ENCODE measurements at regions not wholly inside any gene's neighbourhood (a gene's known extent, or its start where the extent isn't known, plus 50 kb on each side); places are given as distances from the start of the nearest gene placed in this dataset.

DNA sequence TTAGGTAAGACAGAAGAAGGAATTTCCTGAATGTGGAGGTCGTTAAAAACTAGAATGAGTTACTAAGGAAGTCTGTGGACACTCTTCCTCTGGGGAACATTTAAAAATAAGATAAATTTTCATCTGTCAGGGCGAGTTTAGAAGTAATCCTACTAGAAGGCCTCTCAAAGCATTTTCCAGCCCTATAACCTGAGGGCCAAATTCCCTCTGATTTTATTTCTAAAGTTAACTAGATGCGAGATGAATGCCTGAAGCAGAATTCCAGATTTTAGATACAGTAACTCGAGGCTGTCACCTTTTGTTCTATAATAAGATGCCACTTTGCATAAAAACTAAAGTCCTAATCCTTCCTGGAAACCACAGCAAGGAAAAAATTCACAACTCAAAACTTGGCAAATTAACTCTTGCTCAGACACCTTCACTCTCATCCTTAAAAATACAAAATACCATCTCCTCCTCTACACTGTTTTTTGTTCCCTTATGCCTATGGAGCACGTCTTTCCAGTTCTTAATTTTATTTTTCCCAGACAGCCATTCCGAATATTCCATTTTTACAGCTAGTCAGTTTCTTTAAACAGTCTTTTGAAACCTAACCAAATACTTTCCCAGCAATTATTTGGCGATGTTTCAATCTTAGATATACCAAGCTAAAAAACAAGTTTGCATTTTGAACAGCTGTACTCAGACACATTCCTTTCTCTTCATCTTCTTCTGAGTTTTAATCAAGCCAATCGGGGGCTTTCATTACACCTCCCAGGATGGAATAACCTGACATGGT, 420.7 kb upstream of the NFE2L3 start:
- Histone ChIP-seq H3K27me3 (ENCODE audit: low read length) (peaks cover 58% of the 10 kb centered on the region), H3K9ac (ENCODE audit: low read length) (no peak overlapping the region), H3K36me3 (ENCODE audit: low read depth, low read length) (no peaks in the 10 kb centered on the region), H2AFZ (ENCODE audit: low read length) (no peak overlapping the region), H3K79me2 (ENCODE audit: low read length) (no peaks in the 10 kb centered on the region), H3F3A (ENCODE audit: low read length, unreplicated experiment) (no peaks in the 10 kb centered on the region), H3K4me2 (ENCODE audit: low read length) (no peak overlapping the region), H3K9me3 (ENCODE audit: low read length) (no peaks in the 10 kb centered on the region), H3K27ac (ENCODE audit: low read length) (no peak overlapping the region), H3K9me2 (replicated peaks; ENCODE audit: low read length) (no peaks in the 10 kb centered on the region), H3K4me3 (ENCODE audit: low read length) (no peak overlapping the region), H4K20me1 (ENCODE audit: low read length) (no peaks in the 10 kb centered on the region), H3K4me1 (ENCODE audit: insufficient read depth, low read length) (no peaks in the 10 kb centered on the region)
- BruUV-seq (replicated peaks) = no TSS peak
- ChIA-PET POLR2A (ENCODE audit: unreplicated experiment) (no interaction called here), CTCF (no interaction called here)
- no peak for TF ChIP-seq EZH2phosphoT487 (IDR thresholded peaks at IDR 0.05; ENCODE audit: borderline replicate concordance, low read length)
- no peak for TF ChIP-seq EZH2 (IDR thresholded peaks at IDR 0.05; ENCODE audit: low read length, unreplicated experiment)
- no peak for TF ChIP-seq CTCF (conservative IDR thresholded peaks at IDR 0.05; ENCODE audit: low read depth, low read length)
- no peak for DNase-seq
- intact Hi-C loops (cut with micrococcal nuclease) = no loop called here
- ATAC-seq = no peak

DNA sequence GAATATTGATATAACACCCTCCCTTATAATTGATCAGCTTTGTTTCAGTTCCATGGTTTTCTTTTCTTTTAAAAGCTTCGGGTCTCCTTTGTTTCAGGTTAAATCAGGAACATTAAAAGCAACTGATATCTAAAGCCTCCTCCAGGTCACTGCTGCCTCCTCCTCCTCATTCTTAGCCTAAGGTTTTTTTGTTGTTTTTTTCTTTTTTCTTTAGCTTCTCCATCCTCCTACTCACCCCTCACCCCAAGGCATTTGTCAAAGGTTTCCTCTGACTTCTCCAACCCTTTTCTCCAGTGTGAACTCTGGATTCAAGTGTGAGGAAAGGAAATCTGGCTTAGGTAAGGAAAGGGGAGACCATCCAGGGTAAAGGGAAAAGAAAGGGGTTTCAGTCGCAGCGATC, 420.2 kb upstream of the NFE2L3 start:
- no peak for DNase-seq
- Histone ChIP-seq H3K27me3 (ENCODE audit: low read length) (peaks cover 58% of the 10 kb centered on the region), H3F3A (ENCODE audit: low read length, unreplicated experiment) (no peaks in the 10 kb centered on the region), H2AFZ (ENCODE audit: low read length) (no peak overlapping the region), H3K79me2 (ENCODE audit: low read length) (no peaks in the 10 kb centered on the region), H3K9ac (ENCODE audit: low read length) (no peak overlapping the region), H3K4me3 (ENCODE audit: low read length) (no peak overlapping the region), H3K9me2 (replicated peaks; ENCODE audit: low read length) (no peaks in the 10 kb centered on the region), H3K9me3 (ENCODE audit: low read length) (no peaks in the 10 kb centered on the region), H4K20me1 (ENCODE audit: low read length) (no peaks in the 10 kb centered on the region), H3K36me3 (ENCODE audit: low read depth, low read length) (no peaks in the 10 kb centered on the region), H3K4me1 (ENCODE audit: insufficient read depth, low read length) (no peaks in the 10 kb centered on the region), H3K27ac (ENCODE audit: low read length) (no peak overlapping the region), H3K4me2 (ENCODE audit: low read length) (no peak overlapping the region)
- TF ChIP-seq EZH2phosphoT487 (IDR thresholded peaks at IDR 0.05; ENCODE audit: borderline replicate concordance, low read length) (no peak), EZH2 (IDR thresholded peaks at IDR 0.05; ENCODE audit: low read length, unreplicated experiment) (no peak), CTCF (conservative IDR thresholded peaks at IDR 0.05; ENCODE audit: low read depth, low read length) (no peak)
- ChIA-PET POLR2A (ENCODE audit: unreplicated experiment) (no interaction called here), CTCF (no interaction called here)
- ATAC-seq = no peak
- intact Hi-C loops (cut with micrococcal nuclease) = no loop called here
- BruUV-seq (replicated peaks) = no TSS peak

DNA sequence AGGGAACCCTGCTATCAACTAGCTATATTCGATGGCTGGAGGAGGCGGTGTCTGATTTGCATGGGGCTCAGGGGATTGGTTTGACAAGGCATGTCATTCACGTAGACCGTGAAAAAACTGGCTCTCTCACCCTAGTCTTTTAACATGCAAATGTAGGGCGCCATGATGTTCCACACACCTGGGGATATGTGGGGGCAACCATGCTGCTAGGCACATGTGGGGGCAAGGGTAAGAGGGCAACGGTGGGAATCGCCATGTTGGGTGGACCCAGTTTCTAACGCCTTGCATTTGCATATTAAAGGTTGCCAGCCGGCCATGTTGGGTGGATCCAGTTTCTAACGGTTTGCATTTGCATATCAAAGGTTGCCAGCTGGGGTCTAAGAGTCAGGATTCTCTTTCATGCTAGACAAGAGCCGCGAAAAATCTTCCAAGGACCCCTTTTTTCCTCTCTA, 419.2 kb upstream of the NFE2L3 start:
- intact Hi-C loops (cut with micrococcal nuclease) = no loop called here
- no peak for ATAC-seq

More for the DNA sequence above, 419.2 kb upstream of the NFE2L3 start:
- H3K9ac ChIP-seq (ENCODE audit: low read length) = no peak overlapping the region
- no peaks in the 10 kb centered on the region for H4K20me1 ChIP-seq (ENCODE audit: low read length)
- no peak overlapping the region for H3K4me2 ChIP-seq (ENCODE audit: low read length)
- no peak for DNase-seq
- no peak for TF ChIP-seq CTCF (conservative IDR thresholded peaks at IDR 0.05; ENCODE audit: low read depth, low read length)
- TF ChIP-seq EZH2phosphoT487 (IDR thresholded peaks at IDR 0.05; ENCODE audit: borderline replicate concordance, low read length) = no peak
- no peak for TF ChIP-seq EZH2 (IDR thresholded peaks at IDR 0.05; ENCODE audit: low read length, unreplicated experiment)
- H3K9me2 ChIP-seq (replicated peaks; ENCODE audit: low read length) = no peaks in the 10 kb centered on the region
- no TSS peak for BruUV-seq (replicated peaks)
- no peaks in the 10 kb centered on the region for H3K4me1 ChIP-seq (ENCODE audit: insufficient read depth, low read length)
- H3K36me3 ChIP-seq (ENCODE audit: low read depth, low read length) = no peaks in the 10 kb centered on the region
- ChIA-PET CTCF (no interaction called here), POLR2A (ENCODE audit: unreplicated experiment) (no interaction called here)
- no peak overlapping the region for H3K27ac ChIP-seq (ENCODE audit: low read length)
- H3K27me3 ChIP-seq (ENCODE audit: low read length) = peaks cover 54% of the 10 kb centered on the region
- no peaks in the 10 kb centered on the region for H3F3A ChIP-seq (ENCODE audit: low read length, unreplicated experiment)
- no peak overlapping the region for H3K4me3 ChIP-seq (ENCODE audit: low read length)
- H3K9me3 ChIP-seq (ENCODE audit: low read length) = no peaks in the 10 kb centered on the region
- no peak overlapping the region for H2AFZ ChIP-seq (ENCODE audit: low read length)
- no peaks in the 10 kb centered on the region for H3K79me2 ChIP-seq (ENCODE audit: low read length)

All from PC-3 (cell line).